Erythroblast (primary cell): ENCODE measurements at regions not wholly inside any gene's neighbourhood (a gene's known extent, or its start where the extent isn't known, plus 50 kb on each side); places are given as distances from the start of the nearest gene placed in this dataset.

Experiments
- DNase-seq, 2 experiments: peaks; one replicate each; lab custom pipeline; 2025; lab: John Stamatoyannopoulos, UW
- GATA1 ChIP-seq: IDR thresholded peaks from 2 replicates; pipeline ENCODE4 v1.6.1; 2011; ENCODE audit warnings: low read depth, mild to moderate bottlenecking, control low read depth, low read length, moderate library complexity
- POLR2A ChIP-seq: IDR thresholded peaks from 2 replicates; pipeline ENCODE4 v1.6.1; 2011; ENCODE audit warnings: mild to moderate bottlenecking, low read length

GRCh38 chr4:148955564-148956297 lies 513.5 kb upstream of the NR3C2 start:
- DNase-seq, result no peak
- no peak for TF ChIP-seq POLR2A
- no peak for TF ChIP-seq GATA1

DNA sequence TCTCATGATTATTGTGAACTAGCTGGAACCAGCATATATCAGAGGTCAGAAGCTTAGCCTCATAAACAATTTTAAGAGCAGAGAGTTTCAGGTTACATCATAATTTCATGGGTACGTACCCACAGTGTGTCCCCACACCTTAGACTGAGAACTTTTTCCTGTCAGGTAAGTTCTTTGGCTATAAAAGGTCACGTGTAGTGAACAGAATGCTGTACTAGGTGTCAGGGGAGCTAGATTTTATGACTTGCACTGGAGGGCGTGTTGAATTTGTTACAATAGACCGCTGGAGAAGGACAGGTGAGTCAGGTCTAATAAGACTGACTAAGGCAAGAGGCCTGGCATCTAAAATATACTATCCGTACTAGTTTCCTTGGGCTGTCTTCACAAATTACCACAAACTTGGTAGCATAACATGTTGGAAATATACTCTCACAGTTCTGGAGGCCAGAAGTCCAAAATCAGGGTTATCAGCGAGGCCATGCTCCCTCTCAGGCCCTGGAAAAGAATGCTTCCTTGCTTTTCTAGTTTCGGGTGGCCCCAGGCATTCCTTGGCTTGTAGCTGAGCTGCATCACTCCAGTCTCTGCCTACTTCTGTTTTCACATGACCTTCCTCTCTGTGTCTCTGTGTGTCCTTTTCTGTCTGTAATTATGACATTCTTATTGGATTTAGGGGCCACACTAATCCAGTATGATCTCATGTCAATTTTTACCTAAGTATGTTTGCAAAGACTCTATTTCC lies 512.0 kb upstream of the NR3C2 start:
- TF ChIP-seq POLR2A (no peak), GATA1 (no peak)

GRCh38 chr4:148951346-148951745 lies 509.1 kb upstream of the NR3C2 start:
- TF ChIP-seq GATA1, result no peak
- no peak for TF ChIP-seq POLR2A
- DNase-seq, result no peak

More for the DNA sequence above, 512.0 kb upstream of the NR3C2 start:
- no peak for DNase-seq

DNA sequence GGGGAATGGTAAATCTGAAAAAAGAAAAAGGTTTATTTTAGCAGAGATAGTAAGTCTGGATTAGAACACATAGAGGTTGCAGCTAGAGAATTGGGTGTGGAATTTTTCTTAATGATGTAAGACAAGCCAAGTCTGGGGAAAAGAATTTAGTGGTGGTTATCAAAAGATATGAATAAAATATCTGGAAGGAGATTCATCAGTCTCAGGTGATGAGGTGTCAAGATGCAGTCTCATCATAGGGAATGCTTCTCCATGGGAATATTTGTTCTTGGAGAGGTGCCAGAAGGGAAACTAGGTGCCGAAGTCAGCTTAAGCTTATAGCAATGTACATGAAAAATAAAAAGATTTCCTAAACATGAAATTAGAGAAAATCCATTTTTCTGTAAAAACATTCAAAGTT lies 504.1 kb upstream of the NR3C2 start:
- TF ChIP-seq POLR2A, result no peak
- no peak for TF ChIP-seq GATA1
- no peak for DNase-seq

GRCh38 chr4:148944839-148945219 lies 502.6 kb upstream of the NR3C2 start:
- no peak for TF ChIP-seq GATA1
- TF ChIP-seq POLR2A, result no peak
- no peak for DNase-seq

GRCh38 chr4:148944136-148944838 lies 502.1 kb upstream of the NR3C2 start:
- TF ChIP-seq POLR2A (no peak), GATA1 (no peak)
- DNase-seq, result no peak

DNA sequence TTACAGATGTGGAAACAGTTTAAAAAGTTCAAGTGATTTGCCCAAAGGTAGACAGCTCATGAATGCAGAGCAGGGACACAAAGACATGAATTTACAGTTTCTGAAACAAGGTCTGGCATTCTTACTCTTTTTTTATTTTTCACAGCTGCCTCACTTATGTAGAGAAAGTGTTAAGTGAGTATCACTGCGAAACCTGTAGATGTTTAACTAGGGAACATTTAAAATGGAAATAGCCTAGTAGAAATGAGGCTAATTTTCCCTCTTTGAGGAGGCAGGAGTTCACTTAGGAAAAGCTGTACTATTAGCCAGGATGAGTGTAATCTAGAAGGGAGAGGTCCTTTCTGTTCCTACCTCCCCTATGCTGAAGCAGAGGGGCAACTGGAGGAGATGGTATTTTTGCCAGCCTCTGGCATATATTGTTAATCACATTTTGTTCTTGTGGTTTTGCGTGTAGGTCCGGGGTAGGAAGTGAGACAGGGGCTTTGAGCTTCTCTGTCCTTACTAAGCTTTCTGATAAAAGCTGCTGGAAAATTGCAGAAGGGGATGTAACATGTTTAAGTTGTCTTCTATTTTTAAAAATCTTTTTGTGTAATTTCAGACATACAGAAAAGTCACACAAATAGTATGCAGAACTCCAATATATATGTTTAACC lies 492.8 kb upstream of the NR3C2 start:
- TF ChIP-seq GATA1 (no peak), POLR2A (no peak)
- DNase-seq, result no peak

GRCh38 chr4:148926276-148927260 lies 484.4 kb upstream of the NR3C2 start:
- TF ChIP-seq GATA1, result no peak
- no peak for TF ChIP-seq POLR2A
- no peak for DNase-seq

GRCh38 chr4:148923881-148924280 lies 481.7 kb upstream of the NR3C2 start:
- TF ChIP-seq GATA1 (no peak), POLR2A (no peak)
- DNase-seq, result no peak

GRCh38 chr4:148922497-148922896 lies 480.3 kb upstream of the NR3C2 start:
- no peak for DNase-seq
- TF ChIP-seq GATA1 (no peak), POLR2A (no peak)

GRCh38 chr4:148914734-148915133 lies 472.5 kb upstream of the NR3C2 start:
- DNase-seq, result no peak
- no peak for TF ChIP-seq GATA1
- TF ChIP-seq POLR2A, result no peak

DNA sequence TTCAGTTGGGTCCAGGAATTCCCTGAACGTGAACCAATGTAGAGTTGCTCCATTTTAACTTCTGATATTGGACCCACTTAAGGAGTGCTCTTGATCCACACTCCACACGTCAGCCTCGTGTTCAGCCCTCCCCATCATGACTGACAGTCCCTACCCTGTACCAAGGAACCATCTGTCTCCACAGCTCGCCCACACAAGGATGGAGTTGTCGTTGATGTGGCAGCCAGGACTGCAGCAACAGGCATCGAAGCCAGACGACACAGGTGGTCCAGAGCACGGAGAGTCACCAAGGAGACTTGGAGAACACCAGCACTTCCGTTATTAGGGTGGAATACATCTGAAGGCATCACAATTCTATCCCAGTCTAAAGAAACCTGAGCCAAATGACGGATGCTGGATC lies 472.1 kb upstream of the NR3C2 start:
- DNase-seq, result no peak
- TF ChIP-seq POLR2A (no peak), GATA1 (no peak)
